Endothelial cell of umbilical vein (primary cell): ENCODE measurements at regions not wholly inside any gene's neighbourhood (a gene's known extent, or its start where the extent isn't known, plus 50 kb on each side); places are given as distances from the start of the nearest gene placed in this dataset.

Experiments
- BruUV-seq: library from RNA; stranded (reverse); fragments of 400-500 nt; replicated peaks from 2 replicates; lab custom pipeline; 2021; lab: Mats Ljungman, UMichigan
- CTCF ChIA-PET: fragments of 300-600, 350-600 bp; sonication (Branson Sonifier 250); formaldehyde crosslinking; loops from one replicate; lab custom pipeline; 2021; ENCODE audit warnings: antibody characterized with exemption, inconsistent platforms; lab: Charles Lee
- POLR2A ChIA-PET: fragments of 300-600, 350-600 bp; sonication (Branson Sonifier 250); formaldehyde crosslinking; loops from one replicate; lab custom pipeline; 2021; ENCODE audit warnings: antibody characterized with exemption, inconsistent platforms; lab: Charles Lee
- DNase-seq: peaks from one replicate; pipeline ENCODE4 v3.0.0-alpha.2; 2011; ENCODE audit warnings: low read depth, low spot score
- FAIRE-seq: peaks from 2 replicates; lab custom pipeline; 2011; peaks lifted over from hg19 to GRCh38; lab: Jason Lieb, UNC
- H2AFZ ChIP-seq: 2 replicates; pipeline ENCODE4 v1.6.0; 2012; ENCODE audit warnings: low read depth, low read length, control low read depth, inconsistent platforms
- H3K27ac ChIP-seq: 2 replicates; pipeline ENCODE4 v1.5.1; 2011; ENCODE audit warnings: low read depth, mild to moderate bottlenecking, control low read depth, low read length, moderate library complexity; ENCODE audit not compliant: insufficient read depth
- H3K27me3 ChIP-seq, 2 experiments: 2 replicates each; pipeline versions ENCODE4 v1.6.0 to v1.6.1; 2011; ENCODE audit warnings: low read length in 2 of 2, mixed read lengths in 1 of 2; ENCODE audit not compliant: control insufficient read depth in 2 of 2, insufficient read depth in 2 of 2
- H3K36me3 ChIP-seq, 2 experiments: 2 replicates in 1 of 2; 3 replicates in 1 of 2; pipeline ENCODE4 v1.5.1; 2011; ENCODE audit warnings: low read length in 2 of 2, mild to moderate bottlenecking in 1 of 2, moderate library complexity in 1 of 2; ENCODE audit not compliant: control insufficient read depth in 2 of 2, insufficient read depth in 2 of 2; ENCODE audit errors: extremely low read depth in 1 of 2
- H3K4me1 ChIP-seq: 3 replicates; pipeline ENCODE4 v1.5.1; 2011; ENCODE audit warnings: mild to moderate bottlenecking, low read length; ENCODE audit not compliant: control insufficient read depth, insufficient read depth; ENCODE audit errors: extremely low read depth
- H3K4me2 ChIP-seq: 2 replicates; pipeline ENCODE4 v1.6.1; 2011; ENCODE audit warnings: low read length, control low read depth, mixed read lengths; ENCODE audit not compliant: insufficient read depth
- H3K4me3 ChIP-seq, 3 experiments: fragments of 200-600 bp in 1 of 3; sonication (generic), shearing (Covaris generic) in 1 of 3; replicated peaks in 1 of 3; 2 replicates each; pipeline ENCODE4 v1.5.1; 2011 to 2016; ENCODE audit warnings: control low read depth in 3 of 3, low read length in 3 of 3, mild to moderate bottlenecking in 2 of 3, inconsistent platforms in 1 of 3, low read depth in 1 of 3, moderate library complexity in 1 of 3; ENCODE audit not compliant: insufficient read depth in 1 of 3
- H3K79me2 ChIP-seq: 2 replicates; pipeline ENCODE4 v1.6.0; 2012; ENCODE audit warnings: low read length, inconsistent platforms; ENCODE audit not compliant: control insufficient read depth, insufficient read depth
- H3K9ac ChIP-seq: replicated peaks from 2 replicates; pipeline ENCODE3; 2011; ENCODE audit warnings: low read length, control low read depth; ENCODE audit not compliant: insufficient read depth; ENCODE audit errors: extremely low read depth
- H3K9me1 ChIP-seq: replicated peaks from 3 replicates; pipeline ENCODE4 v1.6.0; 2011; ENCODE audit warnings: mild to moderate bottlenecking, low read length; ENCODE audit not compliant: control insufficient read depth, insufficient read depth; ENCODE audit errors: extremely low read depth
- H3K9me3 ChIP-seq: replicated peaks from 2 replicates; pipeline ENCODE4 v1.5.1; 2012; ENCODE audit warnings: low read length, inconsistent platforms; ENCODE audit not compliant: control insufficient read depth, insufficient read depth
- H4K20me1 ChIP-seq: replicated peaks from 2 replicates; pipeline ENCODE3; 2011; ENCODE audit warnings: mild to moderate bottlenecking, low read length; ENCODE audit not compliant: control insufficient read depth, insufficient read depth; ENCODE audit errors: extremely low read depth
- EZH2 ChIP-seq: IDR thresholded peaks from 2 replicates; pipeline ENCODE4 v1.6.1; 2012; ENCODE audit warnings: borderline replicate concordance, low read depth, mild to moderate bottlenecking, moderate library complexity, low read length, inconsistent platforms; ENCODE audit not compliant: severe bottlenecking
- FOS ChIP-seq: IDR thresholded peaks from 2 replicates; pipeline ENCODE4 v1.6.1; 2011; ENCODE audit warnings: mild to moderate bottlenecking, low read length, moderate library complexity, borderline replicate concordance; ENCODE audit not compliant: insufficient read depth
- GATA2 ChIP-seq: IDR thresholded peaks from 2 replicates; pipeline ENCODE4 v1.7.0; 2011; ENCODE audit warnings: low read depth, mild to moderate bottlenecking, moderate library complexity, mixed read lengths, low read length; ENCODE audit not compliant: insufficient read length, insufficient read depth
- JUN ChIP-seq: IDR thresholded peaks from 2 replicates; pipeline ENCODE4 v1.6.1; 2011; ENCODE audit warnings: borderline replicate concordance, low read depth; ENCODE audit not compliant: insufficient read length, insufficient read depth
- MYC ChIP-seq: IDR thresholded peaks from one replicate; pipeline ENCODE4 v1.6.1; 2011; ENCODE audit warnings: mild to moderate bottlenecking, low read depth, low read length
- POLR2A ChIP-seq: IDR thresholded peaks from 2 replicates; pipeline ENCODE4 v1.6.1; 2012; ENCODE audit warnings: low read depth, mild to moderate bottlenecking, control low read depth, low read length
- POLR2AphosphoS5 ChIP-seq: IDR thresholded peaks from 2 replicates; pipeline ENCODE4 v1.6.1; 2012; ENCODE audit warnings: low read depth, mild to moderate bottlenecking, control low read depth, low read length, moderate library complexity; ENCODE audit not compliant: insufficient read depth
- dilution Hi-C: fragments of 300-500 bp; cut with MboI; formaldehyde crosslinking; loops from one replicate; pipeline ENCODE4 v1.15.0; 2019; ENCODE audit warnings: low sequenced_read_pairs; ENCODE audit not compliant: extremely low pct_ligation_motif_present
- intact Hi-C: fragments of 100-400 bp; cut with micrococcal nuclease; formaldehyde crosslinking; loops from one replicate; pipeline ENCODE4 v1.10.0; 2022
- TF ChIP-seq, protein P1 (sequence below), 2 donors: IDR thresholded peaks; 1 replicate in 1 of 2; 2 replicates in 1 of 2; pipeline ENCODE4 v1.5.1; 2011; ENCODE audit warnings: low read length in 2 of 2, mild to moderate bottlenecking in 2 of 2, moderate library complexity in 2 of 2, control low read depth in 1 of 2, inconsistent platforms in 1 of 2, low read depth in 1 of 2; ENCODE audit not compliant: insufficient read depth in 1 of 2; ENCODE audit errors: extremely low read depth in 1 of 2
- TF ChIP-seq, protein P2 (sequence below): IDR thresholded peaks from 2 replicates; pipeline ENCODE4 v1.6.1; 2011; ENCODE audit not compliant: insufficient read depth, insufficient read length

DNA sequence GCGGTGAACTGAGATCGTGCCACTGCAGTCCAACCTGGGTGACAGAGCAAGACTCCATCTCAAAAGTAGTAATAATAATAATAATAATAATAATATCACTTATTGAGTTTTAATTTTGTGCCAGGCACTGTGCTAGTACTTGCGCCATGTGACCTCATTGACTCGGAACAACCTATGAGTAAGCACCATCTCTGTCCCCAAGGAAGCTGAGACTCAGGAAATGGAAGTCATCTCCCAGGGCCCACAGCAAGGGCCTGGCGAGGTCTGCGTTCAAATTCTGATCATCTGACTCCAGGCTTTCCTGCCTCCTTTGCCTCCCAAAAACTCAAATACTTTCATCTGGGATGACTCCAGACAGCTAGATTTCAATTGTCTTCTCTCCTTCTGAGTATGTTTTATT is 162.9 kb downstream of the SEC14L1 start:
- ChIA-PET POLR2A (no interaction called here), CTCF (interaction anchor here (1.8 kb wide), 1 partner anchor 8 kb away, joined by 3 read pairs; no protein-coding TSS in a partner anchor)
- Histone ChIP-seq H3K4me2 (no peak overlapping the region), H2AFZ (no peak overlapping the region), H3K79me2 (no peaks in the 10 kb centered on the region), H3K27ac (no peak overlapping the region), H3K9me3 (no peaks in the 10 kb centered on the region), H3K4me1 (peaks cover 3% of the 10 kb centered on the region), H3K36me3 (no peaks in the 10 kb centered on the region), H3K9ac (no peak overlapping the region), H4K20me1 (no peaks in the 10 kb centered on the region), H3K9me1 (no peaks in the 10 kb centered on the region), H3K4me3 (no peak overlapping the region), H3K27me3 (peaks cover 0 to 2% of the 10 kb centered on the region in 2 experiments)
- FAIRE-seq (no peak), DNase-seq (no peak)
- BruUV-seq = no TSS peak
- intact Hi-C loops (no loop called here), dilution Hi-C loops (no loop called here)
- no peak for TF ChIP-seq FOS
- TF ChIP-seq, protein P1, sequence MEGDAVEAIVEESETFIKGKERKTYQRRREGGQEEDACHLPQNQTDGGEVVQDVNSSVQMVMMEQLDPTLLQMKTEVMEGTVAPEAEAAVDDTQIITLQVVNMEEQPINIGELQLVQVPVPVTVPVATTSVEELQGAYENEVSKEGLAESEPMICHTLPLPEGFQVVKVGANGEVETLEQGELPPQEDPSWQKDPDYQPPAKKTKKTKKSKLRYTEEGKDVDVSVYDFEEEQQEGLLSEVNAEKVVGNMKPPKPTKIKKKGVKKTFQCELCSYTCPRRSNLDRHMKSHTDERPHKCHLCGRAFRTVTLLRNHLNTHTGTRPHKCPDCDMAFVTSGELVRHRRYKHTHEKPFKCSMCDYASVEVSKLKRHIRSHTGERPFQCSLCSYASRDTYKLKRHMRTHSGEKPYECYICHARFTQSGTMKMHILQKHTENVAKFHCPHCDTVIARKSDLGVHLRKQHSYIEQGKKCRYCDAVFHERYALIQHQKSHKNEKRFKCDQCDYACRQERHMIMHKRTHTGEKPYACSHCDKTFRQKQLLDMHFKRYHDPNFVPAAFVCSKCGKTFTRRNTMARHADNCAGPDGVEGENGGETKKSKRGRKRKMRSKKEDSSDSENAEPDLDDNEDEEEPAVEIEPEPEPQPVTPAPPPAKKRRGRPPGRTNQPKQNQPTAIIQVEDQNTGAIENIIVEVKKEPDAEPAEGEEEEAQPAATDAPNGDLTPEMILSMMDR (IDR thresholded peaks at IDR 0.05; ENCODE audit: extremely low read depth in 1 of 2, insufficient read depth in 1 of 2, low read depth in 1 of 2, low read length in 2 of 2) = no peak
- TF ChIP-seq EZH2 = no peak
- TF ChIP-seq JUN = no peak
- TF ChIP-seq POLR2A = no peak
- no peak for TF ChIP-seq MYC
- TF ChIP-seq, protein P2, sequence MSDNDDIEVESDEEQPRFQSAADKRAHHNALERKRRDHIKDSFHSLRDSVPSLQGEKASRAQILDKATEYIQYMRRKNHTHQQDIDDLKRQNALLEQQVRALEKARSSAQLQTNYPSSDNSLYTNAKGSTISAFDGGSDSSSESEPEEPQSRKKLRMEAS = no peak
- TF ChIP-seq POLR2AphosphoS5 = no peak
- no peak for TF ChIP-seq GATA2
